ENCODE measurements at regions not wholly inside any gene's neighbourhood (a gene's known extent, or its start where the extent isn't known, plus 50 kb on each side); places are given as distances from the start of the nearest gene placed in this dataset.
A peak's percentile ranks its signal among the peaks of the same experiment; 100 is the strongest.

DNA sequence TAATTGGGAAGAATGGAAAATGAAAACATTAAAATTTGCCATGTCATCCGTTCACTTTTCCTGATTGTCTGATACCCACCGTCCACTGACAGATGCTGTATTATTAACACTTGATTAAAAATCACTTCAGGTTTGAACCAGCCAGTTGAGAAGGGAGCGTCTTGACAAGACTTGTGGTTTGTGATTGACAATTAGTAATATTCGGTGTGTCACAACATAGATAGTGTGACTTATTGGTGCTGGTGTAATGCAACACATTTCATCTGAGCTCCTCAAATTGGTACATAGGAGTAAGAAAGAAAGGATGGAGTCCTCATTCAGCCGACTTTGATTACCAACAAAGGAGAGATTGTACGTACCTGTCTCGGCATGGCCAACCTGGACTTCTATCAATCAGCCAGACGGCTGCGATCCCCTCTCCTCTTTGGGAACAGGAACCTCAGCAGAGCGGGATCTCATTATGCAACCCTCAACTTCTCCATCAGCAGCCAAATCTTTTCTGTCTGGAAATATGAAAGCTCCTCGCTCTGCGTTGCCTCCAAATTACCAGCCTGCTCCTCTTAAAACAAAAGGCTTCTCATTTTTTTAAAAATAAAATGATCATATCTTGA, 211.7 kb upstream of the MVB12B start:
- WGBS, result 81% methylated on average over 12 of the region's 12 CpGs
- H3K27ac ChIP-seq (ENCODE audit: low read depth in 1 of 2, low read length in 2 of 2), result no peak overlapping the region
- H3K36me3 ChIP-seq (ENCODE audit: control insufficient read depth in 4 of 4, insufficient read depth in 3 of 4, low read depth in 1 of 4, low read length in 3 of 4), result no peaks in the 10 kb centered on the region
- H3K27me3 ChIP-seq (ENCODE audit: control insufficient read depth in 4 of 4, insufficient read depth in 4 of 4, low read length in 3 of 4), result no peaks in the 10 kb centered on the region
- H3K9ac ChIP-seq (ENCODE audit: low read depth in 1 of 2, low read length in 2 of 2), result no peak overlapping the region
- H3K4me3 ChIP-seq (ENCODE audit: low read depth in 1 of 3, low read length in 3 of 3), result no peak overlapping the region
- TF ChIP-seq JUND (IDR thresholded peaks at IDR 0.05) (no peak), EGR1 (IDR thresholded peaks at IDR 0.05; ENCODE audit: low read depth in 2 of 2) (no peak), RAD21 (IDR thresholded peaks at IDR 0.05) (no peak)
- TF ChIP-seq, protein P1, sequence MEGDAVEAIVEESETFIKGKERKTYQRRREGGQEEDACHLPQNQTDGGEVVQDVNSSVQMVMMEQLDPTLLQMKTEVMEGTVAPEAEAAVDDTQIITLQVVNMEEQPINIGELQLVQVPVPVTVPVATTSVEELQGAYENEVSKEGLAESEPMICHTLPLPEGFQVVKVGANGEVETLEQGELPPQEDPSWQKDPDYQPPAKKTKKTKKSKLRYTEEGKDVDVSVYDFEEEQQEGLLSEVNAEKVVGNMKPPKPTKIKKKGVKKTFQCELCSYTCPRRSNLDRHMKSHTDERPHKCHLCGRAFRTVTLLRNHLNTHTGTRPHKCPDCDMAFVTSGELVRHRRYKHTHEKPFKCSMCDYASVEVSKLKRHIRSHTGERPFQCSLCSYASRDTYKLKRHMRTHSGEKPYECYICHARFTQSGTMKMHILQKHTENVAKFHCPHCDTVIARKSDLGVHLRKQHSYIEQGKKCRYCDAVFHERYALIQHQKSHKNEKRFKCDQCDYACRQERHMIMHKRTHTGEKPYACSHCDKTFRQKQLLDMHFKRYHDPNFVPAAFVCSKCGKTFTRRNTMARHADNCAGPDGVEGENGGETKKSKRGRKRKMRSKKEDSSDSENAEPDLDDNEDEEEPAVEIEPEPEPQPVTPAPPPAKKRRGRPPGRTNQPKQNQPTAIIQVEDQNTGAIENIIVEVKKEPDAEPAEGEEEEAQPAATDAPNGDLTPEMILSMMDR (IDR thresholded peaks at IDR 0.05; ENCODE audit: low read depth, low read length, missing input control), result no peak
- no peak for DNase-seq (ENCODE audit: low spot score)
- H3K9me3 ChIP-seq (ENCODE audit: control insufficient read depth in 4 of 4, low read length in 3 of 4), result no peaks in the 10 kb centered on the region
- no peaks in the 10 kb centered on the region for H3K4me1 ChIP-seq (ENCODE audit: control insufficient read depth in 4 of 4, insufficient read depth in 4 of 4, low read length in 3 of 4)

DNA sequence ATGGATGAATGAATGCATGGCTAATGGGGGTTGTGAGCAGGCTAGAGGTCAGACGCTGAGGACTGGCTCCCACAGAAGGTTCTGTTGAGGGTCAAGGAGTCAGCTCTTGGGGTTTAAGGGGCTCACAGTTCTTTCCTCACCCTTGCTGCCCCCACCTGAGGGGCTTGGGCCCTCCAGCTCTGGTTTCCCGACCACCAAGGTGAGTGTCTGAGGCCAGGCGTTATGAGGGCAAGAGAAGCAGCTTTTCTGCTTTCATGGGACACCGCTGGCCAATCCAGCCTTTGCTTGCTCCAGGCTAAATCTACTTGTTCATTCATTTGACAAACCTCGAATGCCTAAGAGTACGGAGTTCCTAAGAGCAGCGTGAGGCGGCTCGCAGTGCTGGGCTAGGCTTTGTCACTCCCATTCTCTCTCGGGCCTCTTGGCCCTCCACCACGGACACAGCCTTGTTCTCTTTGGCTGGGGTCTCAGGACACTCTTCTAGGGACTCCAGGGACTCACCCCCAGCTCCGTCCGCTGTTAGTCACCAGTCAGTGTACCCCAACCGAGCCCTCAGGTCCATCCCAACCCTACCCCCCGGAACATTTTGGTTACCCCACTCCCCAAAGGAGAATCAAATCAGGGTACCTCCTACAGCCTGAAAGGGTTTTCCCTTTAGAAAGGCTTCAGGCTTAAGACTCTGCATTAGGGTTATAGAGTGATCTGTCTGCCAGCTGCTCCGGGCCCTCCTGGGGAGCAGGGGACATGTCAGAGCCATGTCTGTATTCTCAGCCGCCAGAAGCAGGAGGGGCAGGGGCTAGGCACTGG, 210.1 kb upstream of the MVB12B start:
- no peaks in the 10 kb centered on the region for H3K4me1 ChIP-seq (ENCODE audit: control insufficient read depth in 4 of 4, insufficient read depth in 4 of 4, low read length in 3 of 4)
- H3K27ac ChIP-seq (ENCODE audit: low read depth in 1 of 2, low read length in 2 of 2), result no peak overlapping the region
- H3K9me3 ChIP-seq (ENCODE audit: control insufficient read depth in 4 of 4, low read length in 3 of 4), result no peaks in the 10 kb centered on the region
- H3K4me3 ChIP-seq (ENCODE audit: low read depth in 1 of 3, low read length in 3 of 3), result no peak overlapping the region
- 80% methylated on average over 17 of the region's 17 CpGs for WGBS
- TF ChIP-seq, protein P2, sequence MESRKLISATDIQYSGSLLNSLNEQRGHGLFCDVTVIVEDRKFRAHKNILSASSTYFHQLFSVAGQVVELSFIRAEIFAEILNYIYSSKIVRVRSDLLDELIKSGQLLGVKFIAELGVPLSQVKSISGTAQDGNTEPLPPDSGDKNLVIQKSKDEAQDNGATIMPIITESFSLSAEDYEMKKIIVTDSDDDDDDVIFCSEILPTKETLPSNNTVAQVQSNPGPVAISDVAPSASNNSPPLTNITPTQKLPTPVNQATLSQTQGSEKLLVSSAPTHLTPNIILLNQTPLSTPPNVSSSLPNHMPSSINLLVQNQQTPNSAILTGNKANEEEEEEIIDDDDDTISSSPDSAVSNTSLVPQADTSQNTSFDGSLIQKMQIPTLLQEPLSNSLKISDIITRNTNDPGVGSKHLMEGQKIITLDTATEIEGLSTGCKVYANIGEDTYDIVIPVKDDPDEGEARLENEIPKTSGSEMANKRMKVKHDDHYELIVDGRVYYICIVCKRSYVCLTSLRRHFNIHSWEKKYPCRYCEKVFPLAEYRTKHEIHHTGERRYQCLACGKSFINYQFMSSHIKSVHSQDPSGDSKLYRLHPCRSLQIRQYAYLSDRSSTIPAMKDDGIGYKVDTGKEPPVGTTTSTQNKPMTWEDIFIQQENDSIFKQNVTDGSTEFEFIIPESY (IDR thresholded peaks at IDR 0.05), result no peak
- TF ChIP-seq, protein P3, sequence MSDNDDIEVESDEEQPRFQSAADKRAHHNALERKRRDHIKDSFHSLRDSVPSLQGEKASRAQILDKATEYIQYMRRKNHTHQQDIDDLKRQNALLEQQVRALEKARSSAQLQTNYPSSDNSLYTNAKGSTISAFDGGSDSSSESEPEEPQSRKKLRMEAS (IDR thresholded peaks at IDR 0.05), result no peak
- no peak for TF ChIP-seq GABPA (IDR thresholded peaks at IDR 0.05 in 1 of 2, conservative IDR thresholded peaks at IDR 0.05 in 1 of 2)
- H3K36me3 ChIP-seq (ENCODE audit: control insufficient read depth in 4 of 4, insufficient read depth in 3 of 4, low read depth in 1 of 4, low read length in 3 of 4), result no peaks in the 10 kb centered on the region
- no peaks in the 10 kb centered on the region for H3K27me3 ChIP-seq (ENCODE audit: control insufficient read depth in 4 of 4, insufficient read depth in 4 of 4, low read length in 3 of 4)
- no peak overlapping the region for H3K9ac ChIP-seq (ENCODE audit: low read depth in 1 of 2, low read length in 2 of 2)
- peak; percentile 24 for DNase-seq (ENCODE audit: low spot score)

DNA sequence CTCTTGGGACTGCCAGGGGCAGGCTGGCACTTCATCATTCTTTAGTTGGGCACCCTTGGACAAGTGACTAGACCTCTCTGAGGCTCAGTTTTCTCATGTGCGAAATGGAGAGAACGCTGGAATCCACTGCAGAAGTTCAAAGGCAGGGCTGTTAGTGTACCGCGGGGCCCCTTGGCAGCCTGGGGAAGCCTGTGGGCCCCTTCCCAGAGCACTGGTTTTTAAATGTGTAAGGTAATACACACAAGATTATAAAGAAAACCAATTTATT, 209.5 kb upstream of the MVB12B start:
- Histone ChIP-seq H3K27me3 (ENCODE audit: control insufficient read depth in 4 of 4, insufficient read depth in 4 of 4, low read length in 3 of 4) (no peaks in the 10 kb centered on the region), H3K4me3 (ENCODE audit: low read depth in 1 of 3, low read length in 3 of 3) (no peak overlapping the region), H3K9ac (ENCODE audit: low read depth in 1 of 2, low read length in 2 of 2) (no peak overlapping the region), H3K27ac (ENCODE audit: low read depth in 1 of 2, low read length in 2 of 2) (no peak overlapping the region), H3K4me1 (ENCODE audit: control insufficient read depth in 4 of 4, insufficient read depth in 4 of 4, low read length in 3 of 4) (no peaks in the 10 kb centered on the region), H3K36me3 (ENCODE audit: control insufficient read depth in 4 of 4, insufficient read depth in 3 of 4, low read depth in 1 of 4, low read length in 3 of 4) (no peaks in the 10 kb centered on the region), H3K9me3 (ENCODE audit: control insufficient read depth in 4 of 4, low read length in 3 of 4) (peaks cover 0 to 2% (median 0%) of the 10 kb centered on the region in 4 donors)
- 93% methylated on average over 4 of the region's 4 CpGs for WGBS
- no peak for DNase-seq (ENCODE audit: low spot score)
- TF ChIP-seq GABPA (IDR thresholded peaks at IDR 0.05 in 1 of 2, conservative IDR thresholded peaks at IDR 0.05 in 1 of 2) (no peak), SP1 (IDR thresholded peaks at IDR 0.05) (no peak), TAF1 (conservative IDR thresholded peaks at IDR 0.05) (no peak)
